Astrocyte (in vitro differentiated cells and primary cell): ENCODE measurements at regions not wholly inside any gene's neighbourhood (a gene's known extent, or its start where the extent isn't known, plus 50 kb on each side); places are given as distances from the start of the nearest gene placed in this dataset.

Experiments used
- DNase-seq: peaks from one replicate; pipeline ENCODE4 v3.0.0-alpha.2; 2010; ENCODE audit warnings: low read depth
- FAIRE-seq: peaks from 2 replicates; lab custom pipeline; 2011; peaks lifted over from hg19 to GRCh38; lab: Jason Lieb, UNC
- H2AFZ ChIP-seq: 2 replicates; pipeline ENCODE4 v1.6.0; 2012; ENCODE audit warnings: low read depth, low read length, inconsistent platforms
- H3K27ac ChIP-seq: 2 replicates; pipeline ENCODE4 v1.5.1; 2011; ENCODE audit warnings: low read depth, low read length, inconsistent platforms
- H3K27me3 ChIP-seq: 2 replicates; pipeline ENCODE4 v1.6.0; 2011; ENCODE audit warnings: low read length, inconsistent platforms; ENCODE audit not compliant: insufficient read depth
- H3K36me3 ChIP-seq: 2 replicates; pipeline ENCODE4 v1.5.1; 2011; ENCODE audit warnings: low read length, inconsistent platforms; ENCODE audit not compliant: insufficient read depth
- H3K4me1 ChIP-seq: 2 replicates; pipeline ENCODE4 v1.5.1; 2011; ENCODE audit warnings: low read length, inconsistent platforms; ENCODE audit not compliant: insufficient read depth
- H3K4me2 ChIP-seq: 2 replicates; pipeline ENCODE4 v1.6.0; 2012; ENCODE audit warnings: low read length, inconsistent platforms
- H3K4me3 ChIP-seq: 2 replicates; pipeline ENCODE4 v1.5.1; 2011; ENCODE audit warnings: low read depth, mild to moderate bottlenecking, low read length, inconsistent platforms; ENCODE audit not compliant: insufficient read depth
- H3K79me2 ChIP-seq: 2 replicates; pipeline ENCODE4 v1.6.0; 2012; ENCODE audit warnings: mild to moderate bottlenecking, low read length, inconsistent platforms; ENCODE audit not compliant: insufficient read depth
- H3K9ac ChIP-seq: 2 replicates; pipeline ENCODE4 v1.6.0; 2012; ENCODE audit warnings: mild to moderate bottlenecking, low read length, inconsistent platforms
- H3K9me3 ChIP-seq: 2 replicates; pipeline ENCODE4 v1.5.1; 2012; ENCODE audit warnings: low read depth, mild to moderate bottlenecking, low read length, inconsistent platforms; ENCODE audit not compliant: insufficient read depth
- H4K20me1 ChIP-seq: 2 replicates; pipeline ENCODE4 v1.6.0; 2012; ENCODE audit warnings: low read length, inconsistent platforms; ENCODE audit not compliant: insufficient read depth
- H3K27ac Mint-ChIP-seq: one replicate; pipeline ENCODE4 v1.8.0; 2021; ENCODE audit warnings: mild to moderate bottlenecking, mixed read lengths; ENCODE audit not compliant: unreplicated experiment
- H3K27me3 Mint-ChIP-seq: one replicate; pipeline ENCODE4 v1.8.0; 2021; ENCODE audit warnings: low read depth, mixed read lengths; ENCODE audit not compliant: unreplicated experiment
- H3K36me3 Mint-ChIP-seq: one replicate; pipeline ENCODE4 v1.8.0; 2021; ENCODE audit warnings: low read depth, mixed read lengths; ENCODE audit not compliant: unreplicated experiment
- H3K4me1 Mint-ChIP-seq: one replicate; pipeline ENCODE4 v1.8.0; 2021; ENCODE audit warnings: low read depth, mixed read lengths; ENCODE audit not compliant: unreplicated experiment
- H3K4me3 Mint-ChIP-seq: one replicate; pipeline ENCODE4 v1.8.0; 2021; ENCODE audit warnings: mild to moderate bottlenecking, moderate library complexity, mixed read lengths; ENCODE audit not compliant: unreplicated experiment
- H3K9me3 Mint-ChIP-seq: one replicate; pipeline ENCODE4 v1.8.0; 2021; ENCODE audit warnings: mild to moderate bottlenecking, mixed read lengths; ENCODE audit not compliant: unreplicated experiment
- EZH2 ChIP-seq: IDR thresholded peaks from 2 replicates; pipeline ENCODE4 v1.6.1; 2012; ENCODE audit warnings: mild to moderate bottlenecking, low read length, inconsistent platforms; ENCODE audit not compliant: insufficient read depth
- TF ChIP-seq, protein P1 (sequence below): IDR thresholded peaks from 2 replicates; pipeline ENCODE4 v1.5.1; 2011; ENCODE audit warnings: low read depth, mild to moderate bottlenecking, inconsistent platforms, low read length, moderate library complexity; ENCODE audit not compliant: insufficient read depth

DNA sequence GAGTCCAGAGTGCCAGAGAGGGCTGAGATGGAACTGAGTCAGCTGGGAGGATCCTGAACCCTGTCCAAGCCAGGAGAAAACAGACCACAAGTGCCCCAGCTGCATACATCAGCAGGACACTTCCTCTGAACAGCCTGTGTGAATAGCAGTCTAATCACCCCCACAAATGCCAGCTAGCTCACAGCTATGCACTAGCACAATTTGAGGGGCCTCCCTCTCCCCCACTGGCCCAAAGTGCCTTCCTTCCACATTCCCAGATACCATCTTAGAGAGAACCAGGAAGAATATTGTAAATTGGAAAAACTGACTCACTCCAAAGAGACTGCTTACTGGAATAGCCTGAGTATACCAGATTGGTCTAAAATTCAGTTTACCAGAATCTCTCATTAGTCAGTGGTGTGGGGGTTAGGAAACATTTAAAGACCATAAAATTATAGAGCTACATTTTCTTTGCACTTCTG, 292.6 kb upstream of the KLF3 start:
- H3K27me3 Mint-ChIP-seq, result no peaks in the 10 kb centered on the region
- FAIRE-seq, result peak; percentile 80
- Histone ChIP-seq H3K9me3 (no peaks in the 10 kb centered on the region), H3K9ac (peak overlapping the region; percentile 11), H3K4me1 (peaks cover 43% of the 10 kb centered on the region), H3K27me3 (no peaks in the 10 kb centered on the region), H3K36me3 (no peaks in the 10 kb centered on the region), H2AFZ (no peak overlapping the region), H3K79me2 (no peaks in the 10 kb centered on the region), H3K4me3 (no peak overlapping the region), H4K20me1 (no peaks in the 10 kb centered on the region), H3K4me2 (peak overlapping the region; percentile 33), H3K27ac (peak overlapping the region; percentile 71)
- no peaks in the 10 kb centered on the region for H3K36me3 Mint-ChIP-seq
- TF ChIP-seq EZH2, result no peak
- TF ChIP-seq, protein P1, sequence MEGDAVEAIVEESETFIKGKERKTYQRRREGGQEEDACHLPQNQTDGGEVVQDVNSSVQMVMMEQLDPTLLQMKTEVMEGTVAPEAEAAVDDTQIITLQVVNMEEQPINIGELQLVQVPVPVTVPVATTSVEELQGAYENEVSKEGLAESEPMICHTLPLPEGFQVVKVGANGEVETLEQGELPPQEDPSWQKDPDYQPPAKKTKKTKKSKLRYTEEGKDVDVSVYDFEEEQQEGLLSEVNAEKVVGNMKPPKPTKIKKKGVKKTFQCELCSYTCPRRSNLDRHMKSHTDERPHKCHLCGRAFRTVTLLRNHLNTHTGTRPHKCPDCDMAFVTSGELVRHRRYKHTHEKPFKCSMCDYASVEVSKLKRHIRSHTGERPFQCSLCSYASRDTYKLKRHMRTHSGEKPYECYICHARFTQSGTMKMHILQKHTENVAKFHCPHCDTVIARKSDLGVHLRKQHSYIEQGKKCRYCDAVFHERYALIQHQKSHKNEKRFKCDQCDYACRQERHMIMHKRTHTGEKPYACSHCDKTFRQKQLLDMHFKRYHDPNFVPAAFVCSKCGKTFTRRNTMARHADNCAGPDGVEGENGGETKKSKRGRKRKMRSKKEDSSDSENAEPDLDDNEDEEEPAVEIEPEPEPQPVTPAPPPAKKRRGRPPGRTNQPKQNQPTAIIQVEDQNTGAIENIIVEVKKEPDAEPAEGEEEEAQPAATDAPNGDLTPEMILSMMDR, result no peak
- H3K9me3 Mint-ChIP-seq, result peaks cover 9% of the 10 kb centered on the region
- H3K4me3 Mint-ChIP-seq, result no peak overlapping the region
- H3K27ac Mint-ChIP-seq, result no peak overlapping the region
- H3K4me1 Mint-ChIP-seq, result peaks cover 28% of the 10 kb centered on the region
- peak; percentile 93 for DNase-seq

GRCh38 chr4:38373375-38373774, 290.6 kb upstream of the KLF3 start:
- H3K27me3 Mint-ChIP-seq, result no peaks in the 10 kb centered on the region
- no peaks in the 10 kb centered on the region for H3K79me2 ChIP-seq
- no peaks in the 10 kb centered on the region for H3K27me3 ChIP-seq
- H3K4me1 Mint-ChIP-seq, result peaks cover 23% of the 10 kb centered on the region
- peaks cover 9% of the 10 kb centered on the region for H3K9me3 Mint-ChIP-seq
- H3K4me2 ChIP-seq, result peak overlapping the region; percentile 69
- H3K9ac ChIP-seq, result peak overlapping the region; percentile 68
- H3K27ac Mint-ChIP-seq, result no peak overlapping the region
- FAIRE-seq, result no peak
- H4K20me1 ChIP-seq, result no peaks in the 10 kb centered on the region
- TF ChIP-seq, protein P1, result no peak
- TF ChIP-seq EZH2, result no peak
- no peak overlapping the region for H3K4me3 ChIP-seq
- no peaks in the 10 kb centered on the region for H3K36me3 Mint-ChIP-seq
- H2AFZ ChIP-seq, result no peak overlapping the region
- H3K9me3 ChIP-seq, result no peaks in the 10 kb centered on the region
- peak overlapping the region; percentile 87 for H3K27ac ChIP-seq
- no peak overlapping the region for H3K4me3 Mint-ChIP-seq
- peak; percentile 38 for DNase-seq
- peaks cover 37% of the 10 kb centered on the region for H3K4me1 ChIP-seq
- no peaks in the 10 kb centered on the region for H3K36me3 ChIP-seq

DNA sequence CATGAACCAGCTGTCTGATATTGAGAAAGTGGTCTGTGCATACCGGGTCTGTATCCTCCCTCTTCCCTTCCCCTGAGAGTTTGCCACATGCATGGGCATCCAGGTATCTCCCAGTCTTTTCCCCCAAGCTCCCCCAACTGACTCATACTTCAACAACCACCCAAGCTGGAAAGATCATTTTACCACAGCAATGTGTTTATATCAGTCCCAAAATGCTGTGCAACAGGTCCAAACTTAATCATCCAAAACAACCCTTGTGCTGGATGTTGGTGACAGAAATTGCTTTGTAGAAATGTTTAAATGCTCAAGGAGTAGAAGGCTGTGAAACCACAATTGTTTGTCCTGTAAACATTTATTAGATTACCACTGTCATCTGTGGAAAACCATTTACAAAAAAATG, 286.8 kb upstream of the KLF3 start:
- Histone ChIP-seq H4K20me1 (no peaks in the 10 kb centered on the region), H3K27me3 (no peaks in the 10 kb centered on the region), H3K4me2 (no peak overlapping the region), H2AFZ (no peak overlapping the region), H3K79me2 (no peaks in the 10 kb centered on the region), H3K27ac (no peak overlapping the region), H3K9ac (no peak overlapping the region), H3K4me1 (peaks cover 18% of the 10 kb centered on the region), H3K4me3 (no peak overlapping the region), H3K9me3 (no peaks in the 10 kb centered on the region), H3K36me3 (no peaks in the 10 kb centered on the region)
- TF ChIP-seq EZH2, result no peak
- TF ChIP-seq, protein P1, result no peak
- FAIRE-seq, result no peak
- no peaks in the 10 kb centered on the region for H3K27me3 Mint-ChIP-seq
- H3K36me3 Mint-ChIP-seq, result no peaks in the 10 kb centered on the region
- H3K4me1 Mint-ChIP-seq, result peaks cover 5% of the 10 kb centered on the region
- peaks cover 4% of the 10 kb centered on the region for H3K9me3 Mint-ChIP-seq
- DNase-seq, result peak; percentile 38
- H3K4me3 Mint-ChIP-seq, result no peak overlapping the region
- H3K27ac Mint-ChIP-seq, result no peak overlapping the region
